Chondrocyte (in vitro differentiated cells): ENCODE measurements at regions not wholly inside any gene's neighbourhood (a gene's known extent, or its start where the extent isn't known, plus 50 kb on each side); places are given as distances from the start of the nearest gene placed in this dataset.

ENCODE experiments used
- DNase-seq: peaks from one replicate; pipeline ENCODE4 v3.0.0; 2021; ENCODE audit warnings: mixed read lengths, low spot score
- H3K27ac Mint-ChIP-seq: one replicate; pipeline ENCODE4 v1.8.0; 2021; ENCODE audit warnings: mild to moderate bottlenecking, moderate library complexity, mixed read lengths; ENCODE audit not compliant: unreplicated experiment
- H3K27me3 Mint-ChIP-seq: 2 replicates; pipeline ENCODE4 v1.8.0; 2021; ENCODE audit warnings: low read depth, mixed read lengths
- H3K36me3 Mint-ChIP-seq: 2 replicates; pipeline ENCODE4 v1.8.0; 2021; ENCODE audit warnings: low read depth, mixed read lengths
- H3K4me1 Mint-ChIP-seq: 2 replicates; pipeline ENCODE4 v1.8.0; 2021; ENCODE audit warnings: low read depth, mild to moderate bottlenecking, mixed read lengths
- H3K4me3 Mint-ChIP-seq: one replicate; pipeline ENCODE4 v1.8.0; 2021; ENCODE audit warnings: mild to moderate bottlenecking, moderate library complexity, mixed read lengths; ENCODE audit not compliant: unreplicated experiment
- H3K9me3 Mint-ChIP-seq: 2 replicates; pipeline ENCODE4 v1.8.0; 2021; ENCODE audit warnings: low read depth, mixed read lengths
- TF ChIP-seq, protein P1 (sequence below): fragments of 200-600 bp; sonication (generic); IDR thresholded peaks from 2 replicates; pipeline ENCODE4 v1.5.0; 2021; ENCODE audit warnings: antibody characterized with exemption, mild to moderate bottlenecking, moderate library complexity

DNA sequence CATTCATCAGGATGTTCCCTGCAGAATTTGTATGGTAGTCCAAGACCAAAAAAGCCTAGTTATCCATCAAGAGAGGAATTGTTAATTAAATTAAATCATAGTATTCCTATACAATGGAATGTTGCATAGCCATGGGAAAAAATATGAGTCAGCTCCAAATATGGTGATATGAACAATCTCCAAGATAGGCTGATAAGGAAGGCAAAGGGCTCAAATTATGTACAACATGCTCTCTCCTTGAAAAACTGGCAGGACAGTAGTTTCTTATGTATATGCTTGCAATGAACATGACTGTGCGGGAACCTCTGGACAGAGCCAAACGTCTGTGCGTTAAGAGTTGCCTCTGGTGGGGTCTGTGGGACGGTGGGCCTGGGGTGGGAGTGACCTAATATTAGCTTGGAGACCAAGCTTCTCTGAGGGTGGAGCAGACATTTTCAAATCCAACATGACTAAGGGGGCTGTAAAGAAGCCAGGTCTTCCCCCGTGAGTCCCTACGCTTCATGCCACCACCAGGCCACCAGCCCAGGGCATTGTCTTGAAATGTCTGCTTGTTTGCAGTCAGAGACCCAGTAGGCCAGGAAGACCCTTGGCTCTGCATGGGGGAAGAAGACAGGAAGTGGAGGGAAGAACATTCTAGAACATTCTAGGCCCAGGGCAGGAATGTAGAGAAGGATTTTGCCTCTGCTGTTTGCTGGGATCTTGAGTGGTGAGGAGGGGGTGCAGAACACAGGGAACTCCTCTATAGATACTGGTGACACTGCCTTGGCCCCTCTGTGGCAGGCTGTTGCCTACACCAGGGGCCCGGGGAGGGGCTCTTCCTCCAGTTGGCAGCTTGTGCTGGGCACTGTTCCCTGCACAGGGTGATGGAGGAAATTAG is 244.0 kb upstream of the HS6ST1 start:
- TF ChIP-seq, protein P1, sequence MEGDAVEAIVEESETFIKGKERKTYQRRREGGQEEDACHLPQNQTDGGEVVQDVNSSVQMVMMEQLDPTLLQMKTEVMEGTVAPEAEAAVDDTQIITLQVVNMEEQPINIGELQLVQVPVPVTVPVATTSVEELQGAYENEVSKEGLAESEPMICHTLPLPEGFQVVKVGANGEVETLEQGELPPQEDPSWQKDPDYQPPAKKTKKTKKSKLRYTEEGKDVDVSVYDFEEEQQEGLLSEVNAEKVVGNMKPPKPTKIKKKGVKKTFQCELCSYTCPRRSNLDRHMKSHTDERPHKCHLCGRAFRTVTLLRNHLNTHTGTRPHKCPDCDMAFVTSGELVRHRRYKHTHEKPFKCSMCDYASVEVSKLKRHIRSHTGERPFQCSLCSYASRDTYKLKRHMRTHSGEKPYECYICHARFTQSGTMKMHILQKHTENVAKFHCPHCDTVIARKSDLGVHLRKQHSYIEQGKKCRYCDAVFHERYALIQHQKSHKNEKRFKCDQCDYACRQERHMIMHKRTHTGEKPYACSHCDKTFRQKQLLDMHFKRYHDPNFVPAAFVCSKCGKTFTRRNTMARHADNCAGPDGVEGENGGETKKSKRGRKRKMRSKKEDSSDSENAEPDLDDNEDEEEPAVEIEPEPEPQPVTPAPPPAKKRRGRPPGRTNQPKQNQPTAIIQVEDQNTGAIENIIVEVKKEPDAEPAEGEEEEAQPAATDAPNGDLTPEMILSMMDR: no peak
- peaks cover 15% of the 10 kb centered on the region for H3K4me1 Mint-ChIP-seq
- H3K27ac Mint-ChIP-seq: peak overlapping the region; percentile 79
- H3K4me3 Mint-ChIP-seq: no peak overlapping the region
- H3K27me3 Mint-ChIP-seq: no peaks in the 10 kb centered on the region
- no peaks in the 10 kb centered on the region for H3K36me3 Mint-ChIP-seq
- no peaks in the 10 kb centered on the region for H3K9me3 Mint-ChIP-seq
- no peak for DNase-seq

DNA sequence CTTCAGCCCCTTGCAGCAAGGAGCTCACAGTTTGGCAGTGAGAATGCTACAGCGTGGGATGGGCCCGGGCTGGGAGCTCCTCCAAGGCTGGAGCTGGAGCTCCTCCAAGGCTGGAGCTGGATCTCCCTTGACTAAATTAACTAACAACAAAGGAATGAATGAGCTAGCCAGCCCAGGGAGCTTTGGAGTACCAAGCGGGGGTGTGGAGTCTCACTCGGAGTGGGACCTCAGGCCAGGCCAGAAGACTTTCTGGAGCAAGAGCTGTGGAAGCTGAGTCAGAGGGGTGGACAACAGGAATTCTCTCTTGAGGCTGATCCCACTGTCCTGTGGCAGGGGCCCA is 244.7 kb upstream of the HS6ST1 start:
- Mint-ChIP-seq H3K4me1 (peaks cover 15% of the 10 kb centered on the region), H3K27ac (peak overlapping the region; percentile 79)

DNA sequence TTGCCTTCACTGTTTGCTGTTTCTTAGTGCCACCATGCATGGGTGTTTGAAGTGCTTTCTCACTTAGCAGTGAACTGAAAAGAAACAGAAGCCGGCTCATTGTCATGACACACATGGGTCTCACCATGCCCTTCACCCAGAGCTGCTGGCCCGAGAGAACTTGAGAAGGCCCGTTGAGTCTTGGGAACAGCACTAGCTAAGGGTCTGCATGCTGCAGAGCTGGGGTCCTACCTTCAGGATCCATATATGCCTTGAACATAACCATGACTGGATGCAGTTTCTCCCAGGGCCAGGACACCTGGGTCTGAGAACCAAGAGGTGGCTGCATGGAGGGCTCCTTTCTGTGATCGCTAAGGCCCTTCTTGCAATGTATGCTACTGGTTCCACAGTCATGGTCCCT is 245.5 kb upstream of the HS6ST1 start:
- Mint-ChIP-seq H3K4me3 (no peak overlapping the region), H3K27ac (no peak overlapping the region), H3K36me3 (no peaks in the 10 kb centered on the region), H3K4me1 (peaks cover 15% of the 10 kb centered on the region), H3K27me3 (no peaks in the 10 kb centered on the region), H3K9me3 (no peaks in the 10 kb centered on the region)
- TF ChIP-seq, protein P1: no peak
- no peak for DNase-seq

More for the DNA sequence above, 244.7 kb upstream of the HS6ST1 start:
- Mint-ChIP-seq H3K36me3 (no peaks in the 10 kb centered on the region), H3K27me3 (no peaks in the 10 kb centered on the region), H3K4me3 (no peak overlapping the region), H3K9me3 (no peaks in the 10 kb centered on the region)
- no peak for DNase-seq
- TF ChIP-seq, protein P1: no peak

DNA sequence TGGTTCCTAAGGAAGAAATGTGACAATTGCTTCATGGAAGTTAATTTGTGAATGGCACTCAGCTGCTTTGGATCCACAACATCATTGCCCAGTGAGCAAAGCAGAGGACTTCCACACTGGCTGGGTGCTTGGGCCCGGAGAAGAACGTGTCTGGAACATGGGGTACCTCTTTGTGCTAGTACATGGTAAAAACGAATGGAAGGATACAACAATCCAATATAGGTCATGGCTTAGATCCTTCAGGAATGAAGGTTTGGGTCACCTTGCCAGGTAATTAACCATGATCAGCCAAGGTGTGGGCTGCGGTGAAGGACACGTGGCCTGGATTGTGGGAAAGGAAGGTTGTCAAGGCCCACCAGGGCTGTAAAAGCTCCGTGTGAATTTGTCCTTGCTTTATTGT is 245.9 kb upstream of the HS6ST1 start:
- no peak overlapping the region for H3K4me3 Mint-ChIP-seq
- peaks cover 15% of the 10 kb centered on the region for H3K4me1 Mint-ChIP-seq
- H3K36me3 Mint-ChIP-seq: no peaks in the 10 kb centered on the region
- H3K9me3 Mint-ChIP-seq: no peaks in the 10 kb centered on the region
- no peak for DNase-seq
- no peaks in the 10 kb centered on the region for H3K27me3 Mint-ChIP-seq
- TF ChIP-seq, protein P1: no peak
- no peak overlapping the region for H3K27ac Mint-ChIP-seq

DNA sequence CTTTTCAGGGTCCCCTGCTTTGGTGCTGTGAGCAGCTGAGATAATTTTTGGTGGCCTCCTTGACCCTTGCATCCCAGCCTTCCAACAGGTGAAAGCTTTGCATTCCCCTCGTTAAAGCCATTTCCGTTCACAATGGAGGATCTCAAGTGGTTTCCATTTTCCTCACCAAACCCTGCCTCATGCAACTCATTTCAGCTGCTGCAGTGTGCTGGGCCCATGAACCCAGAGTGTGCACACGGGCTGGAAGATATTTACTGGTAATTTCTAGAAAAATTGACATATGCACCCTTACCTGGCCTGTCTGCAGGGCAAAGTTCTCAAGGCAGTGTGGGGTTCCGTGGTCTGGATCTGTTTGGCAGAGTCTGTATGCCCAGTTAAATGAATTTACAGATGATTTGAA is 246.8 kb upstream of the HS6ST1 start:
- peaks cover 15% of the 10 kb centered on the region for H3K4me1 Mint-ChIP-seq
- no peak overlapping the region for H3K27ac Mint-ChIP-seq
- DNase-seq: no peak
- TF ChIP-seq, protein P1: no peak
- peaks cover under 1% of the 10 kb centered on the region for H3K36me3 Mint-ChIP-seq
- H3K9me3 Mint-ChIP-seq: no peaks in the 10 kb centered on the region
- peaks cover 3% of the 10 kb centered on the region for H3K27me3 Mint-ChIP-seq
- H3K4me3 Mint-ChIP-seq: no peak overlapping the region
